ENCODE measurements at regions not wholly inside any gene's neighbourhood (a gene's known extent, or its start where the extent isn't known, plus 50 kb on each side); places are given as distances from the start of the nearest gene placed in this dataset.

GRCh38 chr11:11039208-11039965 is 181.5 kb upstream of the ZBED5 start:
- Histone ChIP-seq H3K79me2 (no peaks in the 10 kb centered on the region), H3K4me2 (ENCODE audit: low read length) (no peak overlapping the region), H3K9ac (no peak overlapping the region), H3K36me3 (ENCODE audit: control insufficient read depth, insufficient read depth, low read length) (no peaks in the 10 kb centered on the region), H3K27me3 (ENCODE audit: control insufficient read depth, insufficient read depth, low read length) (no peaks in the 10 kb centered on the region), H3K4me1 (peaks cover 22% of the 10 kb centered on the region), H3K9me3 (ENCODE audit: control insufficient read depth, low read length) (no peaks in the 10 kb centered on the region), H3K4me3 (ENCODE audit: low read depth, low read length) (no peak overlapping the region), H2AFZ (peak overlapping the region; percentile 60), H3K27ac (peak overlapping the region; percentile 60)
- TF ChIP-seq CTCF (IDR thresholded peaks at IDR 0.05): no peak

- H3K79me2 ChIP-seq: no peaks in the 10 kb centered on the region
- no peaks in the 10 kb centered on the region for H3K36me3 ChIP-seq (ENCODE audit: control insufficient read depth, insufficient read depth, low read length)
- no peak for TF ChIP-seq CTCF (IDR thresholded peaks at IDR 0.05)
- peak overlapping the region; percentile 60 for H2AFZ ChIP-seq
- H3K9ac ChIP-seq: no peak overlapping the region
- no peaks in the 10 kb centered on the region for H3K9me3 ChIP-seq (ENCODE audit: control insufficient read depth, low read length)
- no peak overlapping the region for H3K4me2 ChIP-seq (ENCODE audit: low read length)
- no peaks in the 10 kb centered on the region for H3K27me3 ChIP-seq (ENCODE audit: control insufficient read depth, insufficient read depth, low read length)
- peaks cover 22% of the 10 kb centered on the region for H3K4me1 ChIP-seq
- peak overlapping the region; percentile 60 for H3K27ac ChIP-seq
- no peak overlapping the region for H3K4me3 ChIP-seq (ENCODE audit: low read depth, low read length)
Observed at GRCh38 chr11:11038782-11039181, 180.9 kb upstream of the ZBED5 start.

- Histone ChIP-seq H3K4me1 (peaks cover 22% of the 10 kb centered on the region), H2AFZ (peak overlapping the region; percentile 60), H3K79me2 (no peaks in the 10 kb centered on the region), H3K4me3 (ENCODE audit: low read depth, low read length) (no peak overlapping the region), H3K4me2 (ENCODE audit: low read length) (no peak overlapping the region), H3K36me3 (ENCODE audit: control insufficient read depth, insufficient read depth, low read length) (no peaks in the 10 kb centered on the region), H3K27ac (peak overlapping the region; percentile 60), H3K27me3 (ENCODE audit: control insufficient read depth, insufficient read depth, low read length) (no peaks in the 10 kb centered on the region), H3K9ac (no peak overlapping the region), H3K9me3 (ENCODE audit: control insufficient read depth, low read length) (no peaks in the 10 kb centered on the region)
- TF ChIP-seq CTCF (IDR thresholded peaks at IDR 0.05): no peak
Observed at GRCh38 chr11:11038352-11038751, 180.5 kb upstream of the ZBED5 start.

GRCh38 chr11:11036848-11037732 is 179.2 kb upstream of the ZBED5 start:
- no peak overlapping the region for H3K9ac ChIP-seq
- TF ChIP-seq CTCF (IDR thresholded peaks at IDR 0.05): peak; percentile 63
- no peaks in the 10 kb centered on the region for H3K36me3 ChIP-seq (ENCODE audit: control insufficient read depth, insufficient read depth, low read length)
- H3K79me2 ChIP-seq: no peaks in the 10 kb centered on the region
- H3K4me3 ChIP-seq (ENCODE audit: low read depth, low read length): no peak overlapping the region
- H3K27ac ChIP-seq: no peak overlapping the region
- no peaks in the 10 kb centered on the region for H3K9me3 ChIP-seq (ENCODE audit: control insufficient read depth, low read length)
- no peak overlapping the region for H2AFZ ChIP-seq
- peaks cover 22% of the 10 kb centered on the region for H3K4me1 ChIP-seq
- H3K4me2 ChIP-seq (ENCODE audit: low read length): no peak overlapping the region
- no peaks in the 10 kb centered on the region for H3K27me3 ChIP-seq (ENCODE audit: control insufficient read depth, insufficient read depth, low read length)
